DMS 273 (cell line): ENCODE measurements at regions not wholly inside any gene's neighbourhood (a gene's known extent, or its start where the extent isn't known, plus 50 kb on each side); places are given as distances from the start of the nearest gene placed in this dataset.
"Not testable (repeated sequence)": the region's sequence is repeated elsewhere in the genome, so short reads cannot be mapped to it uniquely, and the experiment has no call there.

ENCODE experiments used
- DNase-seq: peaks from one replicate; lab custom pipeline; 2025; ENCODE audit not compliant: unreplicated experiment; lab: John Stamatoyannopoulos, UW

DNA sequence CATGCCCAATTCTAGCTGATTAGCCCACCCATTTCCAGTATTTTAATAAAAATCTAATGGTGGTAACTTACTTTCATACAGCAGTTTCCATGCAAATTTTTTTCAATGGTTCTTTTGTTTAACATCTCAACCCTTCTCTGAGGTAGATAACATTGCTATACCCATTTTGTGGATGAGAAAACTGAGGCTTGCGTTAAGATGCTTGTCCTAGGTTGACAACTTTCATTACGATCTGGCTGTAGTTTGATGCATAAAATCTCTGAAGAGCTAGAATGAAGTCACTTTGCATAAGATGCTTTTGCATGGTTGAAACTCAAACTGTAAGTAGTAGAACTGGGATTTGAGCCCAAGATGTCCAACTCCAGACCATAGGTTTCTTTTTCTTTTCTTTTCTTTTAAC, 309.5 kb upstream of the PODXL start:
- no peak for DNase-seq

DNA sequence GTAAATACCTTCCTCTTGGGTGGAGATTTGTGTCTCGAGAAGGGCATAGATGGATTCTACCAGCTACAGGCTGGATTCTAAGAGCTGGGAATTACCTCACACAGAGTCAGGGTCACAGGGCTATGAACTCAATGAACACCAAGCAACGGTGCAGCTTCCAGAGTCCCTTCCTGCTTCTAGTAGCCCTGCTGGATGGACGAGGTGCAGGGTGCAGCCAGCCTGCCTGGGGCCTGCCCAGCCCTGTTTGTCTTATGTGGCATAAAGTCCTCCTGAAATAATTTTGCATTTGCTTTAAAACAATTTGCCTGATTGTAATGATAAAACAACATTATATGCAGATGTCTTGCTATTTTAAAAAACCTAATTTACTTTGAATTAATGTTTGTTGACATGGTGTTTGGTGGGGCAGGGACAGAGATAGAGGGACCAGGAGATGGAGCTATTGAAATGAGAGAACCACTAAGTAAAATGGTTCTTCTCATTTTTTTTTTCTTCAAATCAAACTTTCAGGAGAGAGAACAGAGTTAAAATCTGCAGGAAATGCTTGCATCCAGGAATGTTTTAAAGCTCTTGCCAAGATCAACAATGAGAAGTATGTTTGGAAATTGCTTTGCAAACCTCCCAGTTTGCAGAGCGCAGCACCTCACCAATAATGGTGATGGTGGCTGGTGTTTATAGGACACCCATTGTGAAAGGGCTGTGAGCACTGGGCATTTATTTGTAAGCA, 305.4 kb upstream of the PODXL start:
- no peak for DNase-seq

DNA sequence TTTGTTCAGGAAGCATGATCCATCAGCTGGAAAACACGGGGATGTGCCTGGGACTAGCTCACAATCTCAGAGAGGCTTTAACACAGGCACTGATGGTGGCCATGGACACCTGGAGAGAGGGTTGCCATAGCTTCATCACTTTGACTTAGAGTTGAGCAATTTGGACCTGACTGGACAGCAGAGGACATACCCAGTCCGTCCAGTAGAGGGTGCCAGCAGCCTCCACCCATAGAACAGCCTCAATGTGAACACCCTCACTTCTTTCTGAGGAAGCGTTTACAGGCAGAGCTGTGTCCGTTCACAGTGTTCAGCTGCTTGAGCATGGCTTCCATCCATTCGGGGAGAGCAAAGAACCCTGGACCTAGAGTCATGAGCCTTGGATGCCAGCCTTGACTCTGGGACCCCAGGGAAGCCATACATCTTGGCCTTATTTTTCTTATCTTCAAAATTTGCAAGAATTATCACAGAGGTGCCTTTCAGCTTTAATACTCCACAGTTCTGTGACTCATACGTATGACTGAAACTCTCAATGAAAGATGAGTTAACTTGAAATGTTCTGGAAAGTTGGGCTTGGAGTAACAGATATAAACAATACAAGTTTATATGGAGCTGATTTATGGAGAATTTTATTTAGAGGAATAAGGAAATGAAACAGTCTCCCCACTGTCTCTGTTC, 302.9 kb upstream of the PODXL start:
- peak; percentile 85 for DNase-seq

DNA sequence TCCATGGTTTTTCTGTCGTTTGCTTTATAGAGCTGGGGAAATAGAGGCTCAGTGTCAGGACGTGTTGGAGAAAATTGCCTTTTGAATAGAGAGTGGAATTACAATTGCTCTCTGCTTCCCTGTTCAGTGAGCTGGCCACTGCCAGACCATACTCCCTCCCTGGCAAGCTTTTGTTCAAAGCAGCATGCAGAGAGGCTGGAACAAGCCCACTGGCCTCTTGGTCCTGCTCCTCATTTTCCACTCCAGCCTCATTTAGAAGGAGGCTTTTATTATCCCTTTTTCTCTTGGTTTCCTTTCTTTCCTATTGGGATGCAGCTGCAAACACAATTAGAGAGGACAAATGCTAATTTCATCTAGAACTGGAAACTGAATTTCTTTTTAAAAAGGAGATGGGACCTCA, 302.2 kb upstream of the PODXL start:
- no peak for DNase-seq

DNA sequence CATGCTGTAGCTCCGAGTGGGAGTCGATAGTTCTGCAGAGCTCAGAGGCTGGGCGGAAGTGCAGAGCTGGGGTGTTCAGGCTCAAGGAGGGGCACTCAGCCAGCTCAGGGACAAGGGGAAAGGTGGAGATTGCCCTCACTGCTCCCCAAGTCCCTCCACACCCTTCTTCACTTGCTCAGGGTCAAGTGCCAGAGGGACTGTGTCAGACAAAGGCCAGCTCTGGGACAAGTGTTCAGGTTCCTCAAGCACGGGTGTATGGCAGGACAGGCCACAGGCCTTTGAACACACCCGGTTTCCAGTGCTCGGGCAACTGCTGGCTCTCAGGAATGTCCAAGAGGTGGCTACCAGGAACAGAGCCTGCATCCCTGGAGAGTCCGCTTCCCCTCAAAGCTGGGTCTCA, 293.0 kb upstream of the PODXL start:
- no peak for DNase-seq

DNA sequence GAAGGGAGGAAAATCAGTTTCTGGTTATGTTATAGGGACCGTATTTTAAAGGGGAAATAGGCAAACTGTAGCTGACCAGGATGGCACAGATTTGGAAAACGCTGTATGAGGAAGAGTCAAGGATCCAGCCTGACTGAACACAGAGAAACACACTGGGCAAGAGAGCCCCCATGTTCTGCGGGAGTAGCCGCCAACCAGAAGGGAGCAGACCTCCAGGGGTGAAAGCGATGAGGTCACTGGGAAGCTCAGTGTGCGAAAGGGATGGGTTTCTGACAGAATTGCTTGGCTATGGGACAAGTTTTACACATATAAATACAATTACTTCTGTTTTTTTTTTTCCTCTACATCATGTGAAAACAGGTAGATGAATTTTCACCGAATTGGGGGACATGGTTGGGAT, 291.6 kb upstream of the PODXL start:
- no peak for DNase-seq

DNA sequence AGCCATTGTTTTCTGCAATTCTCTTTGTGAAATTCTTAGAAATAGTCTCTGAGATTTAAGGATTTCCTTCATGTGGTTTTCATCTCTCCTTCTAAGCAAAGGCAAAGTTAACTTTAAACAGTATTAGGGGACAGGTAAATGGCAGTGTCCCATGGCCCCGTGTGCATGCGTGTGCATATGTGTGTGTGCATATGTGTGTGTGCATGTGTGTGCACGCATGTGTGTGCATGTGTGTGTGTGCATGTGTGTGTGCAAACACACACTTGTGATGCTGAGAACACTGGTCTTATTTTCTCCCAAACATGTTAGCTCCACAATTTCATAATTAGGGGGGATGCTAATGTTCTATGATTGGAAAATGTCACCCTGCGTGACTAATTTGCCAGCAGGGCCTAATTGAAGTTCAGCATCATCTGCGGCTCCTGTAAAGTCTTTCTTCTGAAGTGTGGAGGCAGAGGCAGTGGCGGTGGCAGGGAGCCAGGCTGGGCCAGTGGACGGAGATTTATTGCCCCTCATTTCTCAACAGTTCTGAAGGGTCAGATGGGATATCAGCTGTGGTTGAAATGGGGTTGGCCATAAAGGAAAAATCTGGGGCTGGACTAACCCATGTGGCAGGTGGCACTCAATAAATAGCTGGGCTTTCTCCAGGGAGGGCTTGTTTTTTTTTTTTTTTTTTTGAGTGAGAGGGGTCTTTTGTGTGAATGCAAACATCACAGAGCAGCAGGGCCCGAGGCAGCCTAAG, 289.3 kb upstream of the PODXL start:
- DNase-seq = peak; percentile 59

DNA sequence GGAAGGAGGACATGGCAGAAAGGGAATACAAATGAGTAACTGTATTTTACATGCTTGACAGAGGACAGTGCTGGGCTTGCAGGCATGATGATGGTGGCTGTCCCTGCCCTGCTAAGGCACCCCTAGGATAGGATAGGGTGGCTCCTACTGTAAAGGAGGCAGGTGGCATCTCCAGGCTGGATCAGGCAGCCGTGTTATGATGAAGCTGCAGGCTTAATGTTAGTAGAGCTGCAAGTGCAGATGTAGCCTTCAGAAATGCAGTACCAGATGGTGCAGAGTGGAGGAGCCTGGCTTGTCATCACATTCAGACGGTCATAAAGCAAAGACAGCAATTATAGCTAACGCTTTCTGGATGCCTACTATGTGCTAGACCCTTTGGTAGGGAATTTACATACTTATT, 287.9 kb upstream of the PODXL start:
- DNase-seq = peak; percentile 87

DNA sequence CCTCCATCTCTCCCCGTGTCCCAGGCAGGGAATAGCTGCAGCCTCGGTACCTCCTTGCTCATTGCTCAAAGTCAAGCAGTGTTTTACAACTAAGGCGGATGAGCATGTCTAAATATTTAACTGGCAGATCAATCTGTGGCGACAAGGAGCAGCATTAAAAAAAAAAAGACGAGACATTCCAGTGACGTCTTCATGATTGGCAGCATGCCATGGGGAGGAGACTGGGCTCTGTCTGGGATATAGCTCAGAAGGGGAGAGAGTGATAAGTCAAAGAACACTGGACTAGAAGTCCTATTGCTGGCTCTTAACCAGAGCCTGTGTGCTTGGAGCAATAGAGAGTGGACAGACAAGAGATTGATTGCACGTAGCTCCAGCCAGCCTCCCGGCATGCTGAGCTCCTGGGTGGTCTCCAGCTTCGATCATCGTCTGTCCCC, 287.5 kb upstream of the PODXL start:
- DNase-seq = peak; percentile 63

DNA sequence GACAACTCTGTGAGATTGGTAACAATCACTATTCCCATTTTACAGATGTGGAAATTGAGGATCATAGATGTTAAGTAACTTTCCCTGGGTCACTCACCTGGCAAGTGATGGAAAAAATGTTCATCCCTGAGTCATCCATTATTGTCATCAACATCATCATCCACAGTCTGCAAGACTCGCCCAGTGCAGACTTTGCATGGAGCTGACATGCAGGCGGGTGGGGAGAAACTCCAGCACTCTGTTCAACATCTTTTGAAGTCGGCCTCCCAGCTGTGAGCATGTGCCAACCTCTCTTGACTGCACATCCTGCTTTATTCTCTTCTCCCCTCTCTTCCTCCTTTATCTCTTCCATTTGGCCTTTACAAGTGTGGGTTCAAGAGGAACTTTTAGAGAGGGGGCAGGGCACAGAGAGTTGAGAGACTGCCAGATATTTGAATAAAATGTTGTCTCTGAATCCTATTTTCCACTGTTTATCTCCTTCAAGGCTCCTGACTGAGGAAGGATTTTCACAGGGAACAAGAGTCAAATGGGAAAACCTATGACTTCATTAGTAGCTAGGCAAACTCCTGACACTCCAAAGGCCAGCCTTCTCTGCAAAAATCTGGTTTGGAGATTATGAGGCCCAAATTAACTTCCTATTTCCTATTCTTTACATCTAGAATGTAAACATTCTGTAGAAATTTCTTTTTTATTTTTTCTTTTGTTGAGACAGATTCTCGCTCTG, 283.7 kb upstream of the PODXL start:
- peak; percentile 26 for DNase-seq

DNA sequence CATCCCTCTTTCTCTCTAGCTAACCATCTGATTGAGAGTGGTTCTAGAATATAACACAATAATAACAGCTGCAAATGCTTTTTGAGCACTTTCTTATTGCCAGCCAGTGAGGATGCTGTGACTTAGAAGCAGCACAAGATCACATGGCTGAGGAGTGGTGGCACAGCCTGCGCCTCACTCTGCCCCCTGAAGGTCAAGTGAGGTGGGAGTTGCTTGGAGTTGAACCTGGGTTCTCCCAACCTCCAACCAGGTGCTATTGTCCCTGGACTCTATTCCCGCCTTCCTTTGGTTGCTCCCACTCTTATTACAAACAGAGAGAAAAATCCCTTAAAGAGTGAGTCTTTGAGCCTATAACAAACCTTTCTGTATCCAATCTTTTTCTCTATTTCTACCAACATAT, 280.3 kb upstream of the PODXL start:
- DNase-seq = peak; percentile 65

DNA sequence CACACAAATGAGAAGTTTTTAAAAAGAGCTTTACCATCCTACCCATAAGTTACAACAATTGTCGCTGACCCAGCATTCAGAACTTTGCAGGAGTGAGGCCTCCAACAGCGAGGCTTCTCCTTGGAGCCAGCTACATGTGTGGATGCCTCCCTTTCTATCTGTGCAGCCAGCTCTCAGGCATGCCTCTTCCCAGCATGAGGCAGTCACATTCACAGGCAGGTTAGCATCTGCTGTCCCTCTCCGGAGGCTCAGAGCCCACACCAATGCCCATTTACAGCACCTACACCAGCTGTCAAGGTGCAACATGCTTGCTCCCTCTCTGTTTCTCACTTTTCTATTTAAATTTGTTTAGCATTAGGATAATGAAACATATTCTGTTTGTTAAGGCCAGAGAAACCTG, 278.7 kb upstream of the PODXL start:
- DNase-seq = peak; percentile 81

DNA sequence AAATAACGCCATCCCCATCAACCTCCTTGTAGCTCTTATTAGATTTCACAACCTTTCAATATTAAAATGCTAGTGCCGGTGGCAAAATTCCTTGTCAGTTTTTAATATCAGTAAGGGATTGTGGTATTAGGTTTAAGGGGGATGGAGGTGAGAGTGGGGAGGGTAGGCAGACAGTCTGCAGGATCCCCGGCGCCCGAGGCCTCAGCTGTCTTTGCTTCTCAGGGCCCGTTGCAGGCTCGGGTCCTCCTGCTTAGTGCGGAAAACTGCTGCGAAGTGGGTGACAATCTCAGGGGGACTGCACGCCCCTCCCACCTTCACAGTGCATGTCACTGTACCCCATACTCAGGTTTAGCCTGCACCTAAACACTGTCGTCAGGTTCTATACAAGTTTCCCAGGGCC, 274.3 kb upstream of the PODXL start:
- no peak for DNase-seq

DNA sequence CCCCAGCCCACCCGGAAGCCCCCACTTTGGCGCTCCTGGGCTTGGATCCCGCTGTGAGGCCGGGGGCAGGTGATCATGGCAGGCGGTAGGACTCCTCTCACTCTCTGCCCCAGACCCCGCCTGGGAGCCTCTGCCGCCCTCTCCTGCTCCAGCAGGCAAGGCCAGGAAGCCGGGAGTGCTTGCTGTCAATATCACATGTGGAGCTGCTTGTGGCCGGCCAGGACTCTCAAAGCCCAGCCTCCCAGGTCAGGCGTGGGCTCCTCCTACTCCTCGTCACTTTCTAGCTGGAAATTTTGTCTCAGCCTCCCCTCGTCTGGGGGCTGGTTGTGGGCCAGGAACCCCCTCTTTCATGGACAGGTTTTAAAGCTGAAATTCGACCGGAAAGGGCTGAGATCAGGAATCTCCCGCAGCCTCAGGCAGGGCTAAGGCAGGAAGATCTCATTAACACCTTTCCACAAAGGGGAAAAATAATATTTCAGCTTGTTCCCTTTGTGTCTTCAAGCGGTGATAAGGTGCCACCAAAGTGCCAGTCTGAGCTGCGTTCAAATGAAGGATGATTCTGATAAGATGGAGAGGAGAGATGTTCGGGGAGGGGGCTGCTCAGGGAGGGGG, 273.6 kb upstream of the PODXL start:
- DNase-seq = no peak

DNA sequence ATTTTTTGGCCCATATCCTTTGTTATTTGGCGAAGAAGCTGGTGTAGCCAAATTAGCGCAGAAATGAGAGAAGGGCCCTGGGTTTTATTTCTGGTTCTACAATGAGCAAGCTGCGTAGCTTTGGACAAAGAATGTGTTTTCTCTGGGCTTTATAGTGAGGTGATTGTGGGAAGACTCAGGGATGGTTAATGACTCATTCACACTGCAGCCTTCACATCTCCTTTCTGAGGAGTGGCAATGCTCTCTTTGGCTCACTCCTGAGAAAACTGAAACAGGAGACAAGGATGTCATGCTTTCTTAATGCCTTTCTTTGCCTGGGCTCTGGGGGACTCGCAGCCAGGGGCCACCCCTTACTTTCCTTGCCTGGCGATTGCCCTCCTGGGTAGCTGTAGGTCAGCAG, 271.0 kb upstream of the PODXL start:
- DNase-seq = no peak

DNA sequence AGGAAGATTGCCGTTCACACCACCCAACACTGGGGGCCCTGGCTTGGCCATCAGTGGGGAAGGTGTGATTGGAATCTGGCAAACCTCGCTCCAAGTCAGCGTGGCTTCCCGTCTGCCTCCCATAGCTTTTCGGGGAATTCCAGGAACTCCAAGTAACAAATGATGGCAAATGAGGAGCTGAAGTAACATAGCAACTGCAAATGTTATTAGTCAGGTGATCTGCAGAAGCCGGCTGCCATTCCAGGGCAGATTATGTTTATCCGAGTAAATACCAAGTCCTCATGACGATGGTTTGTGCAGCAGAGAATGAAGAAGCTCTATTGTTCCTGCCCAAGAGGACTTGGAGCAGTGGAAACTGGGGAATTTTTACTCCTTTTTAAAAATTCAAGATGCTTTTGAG, 270.5 kb upstream of the PODXL start:
- peak; percentile 53 for DNase-seq

DNA sequence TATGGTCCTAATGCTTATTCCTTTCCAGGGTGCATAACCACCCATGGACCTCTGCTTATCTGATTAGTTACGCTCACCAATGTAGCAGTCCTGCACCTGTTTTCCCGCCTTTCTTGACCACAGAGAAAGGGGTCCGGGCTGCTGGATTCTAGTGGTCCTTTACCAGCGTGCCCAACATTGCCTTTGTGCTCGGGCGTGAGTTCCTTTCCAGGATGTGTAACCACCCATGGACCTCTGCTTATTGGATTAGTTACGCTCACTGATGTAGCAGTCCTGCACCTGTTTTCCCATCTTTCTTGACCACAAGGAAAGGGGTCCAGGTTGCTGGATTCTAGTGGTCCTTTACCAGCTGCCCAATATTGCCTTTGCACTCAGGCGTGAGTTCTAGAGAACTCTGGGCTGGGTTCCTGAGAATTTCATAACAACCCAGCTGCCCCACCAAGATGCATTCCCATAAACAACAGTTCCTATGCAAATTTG, 267.6 kb upstream of the PODXL start:
- DNase-seq = not testable (repeated sequence)

DNA sequence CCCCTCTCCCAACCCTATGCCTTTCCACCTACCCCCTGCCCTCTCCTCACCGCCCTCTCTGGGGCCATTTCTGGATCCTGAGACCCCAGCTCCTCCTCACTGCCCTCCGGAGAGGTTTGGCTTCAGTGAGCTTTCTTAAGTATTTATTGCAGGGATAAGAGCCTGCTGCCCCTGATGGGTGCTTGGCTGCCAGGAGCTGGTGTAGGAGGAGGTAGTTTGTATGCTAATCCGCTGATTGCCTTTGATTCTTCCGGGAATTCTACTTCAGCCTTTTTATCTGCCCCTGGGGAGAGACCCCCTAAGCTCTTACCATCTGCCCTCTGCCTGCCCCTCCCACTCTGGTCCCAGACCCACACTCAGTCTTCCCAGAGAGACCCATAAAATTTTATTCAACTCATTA, 263.5 kb upstream of the PODXL start:
- peak; percentile 71 for DNase-seq

DNA sequence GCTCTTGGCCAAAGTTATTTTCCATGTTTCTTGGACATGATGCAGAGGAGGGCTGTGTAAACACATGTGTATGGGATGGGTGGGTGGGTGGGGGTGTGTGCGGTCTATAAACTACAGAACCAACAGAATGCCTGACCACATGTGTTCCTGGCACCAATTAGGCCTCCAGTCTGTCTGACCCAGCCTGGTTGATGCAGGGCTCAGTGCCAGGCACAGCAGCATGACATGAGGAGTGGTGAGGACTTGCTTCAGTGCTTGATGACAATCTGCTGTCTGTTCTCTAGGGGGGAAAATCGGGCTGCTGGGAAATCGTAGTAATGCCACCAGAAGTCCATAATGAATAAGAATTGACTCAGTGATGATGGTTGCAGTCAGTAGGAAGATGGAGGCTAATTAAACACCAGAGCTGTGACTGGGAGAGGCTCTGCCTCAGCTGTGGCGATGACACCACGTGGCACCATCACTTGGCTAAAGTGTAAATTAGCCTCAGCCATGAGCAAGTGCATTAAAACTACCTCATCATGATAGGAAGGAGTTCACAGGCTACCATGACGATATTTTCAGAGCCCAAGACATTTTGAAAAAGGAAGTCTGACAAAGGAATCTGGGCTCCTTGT, 260.1 kb upstream of the PODXL start:
- DNase-seq = peak; percentile 81

DNA sequence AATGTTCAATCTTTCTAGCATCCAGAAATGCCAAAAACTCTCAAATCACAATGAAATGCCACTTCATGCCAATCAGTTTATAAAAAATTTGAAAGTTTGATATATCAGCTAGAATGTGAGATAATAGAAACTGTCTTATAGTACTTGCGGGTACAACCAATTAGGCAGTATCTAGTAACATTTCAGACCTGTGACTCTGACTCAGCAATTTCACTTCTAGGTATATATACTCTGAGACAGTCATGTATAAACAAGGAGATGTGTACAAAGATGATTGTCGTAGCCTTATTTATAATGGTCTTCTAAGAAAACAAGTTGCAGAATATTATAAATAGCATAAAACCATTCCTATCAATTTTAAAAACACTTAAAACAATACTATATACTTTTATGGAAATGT, 252.3 kb upstream of the PODXL start:
- DNase-seq = no peak
